ENCODE measurements at regions not wholly inside any gene's neighbourhood (a gene's known extent, or its start where the extent isn't known, plus 50 kb on each side); places are given as distances from the start of the nearest gene placed in this dataset.

DNA sequence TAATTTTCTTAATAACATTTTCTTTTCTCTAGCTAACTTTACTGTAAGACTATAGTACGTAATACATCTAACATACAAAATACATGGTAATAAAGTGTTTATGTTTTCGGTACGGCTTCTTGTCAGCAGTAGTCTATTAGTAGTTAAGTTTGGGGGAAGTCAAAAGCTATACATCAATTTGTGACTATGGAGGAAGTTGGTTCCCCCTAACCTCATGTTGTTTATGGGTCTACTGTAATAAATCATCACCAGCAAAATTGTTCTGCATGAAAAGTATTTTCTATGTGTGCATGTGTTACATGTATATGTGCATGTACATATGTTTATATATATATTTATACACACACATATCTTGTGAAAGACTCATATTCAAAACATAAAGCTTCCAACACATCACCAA lies 303.0 kb downstream of the TRIB2 start:
- no peak overlapping the region for H3K4me3 ChIP-seq (ENCODE audit: insufficient read length, low read depth)
- H3K9me3 ChIP-seq (ENCODE audit: insufficient read depth, low read length): no peaks in the 10 kb centered on the region
- no peaks in the 10 kb centered on the region for H3K27me3 ChIP-seq (ENCODE audit: insufficient read depth, insufficient read length)
- no peak overlapping the region for H3K9ac ChIP-seq (ENCODE audit: insufficient read length, low read depth)
- H3K36me3 ChIP-seq (ENCODE audit: insufficient read depth, insufficient read length, low read length): no peaks in the 10 kb centered on the region
- no peak for TF ChIP-seq SUZ12 (IDR thresholded peaks at IDR 0.05; ENCODE audit: extremely low read depth, insufficient read depth, insufficient read length)
- no peak for TF ChIP-seq YY1 (IDR thresholded peaks at IDR 0.05; ENCODE audit: insufficient read depth, insufficient read length)
- TF ChIP-seq ZNF274 (IDR thresholded peaks at IDR 0.05; ENCODE audit: low read depth, low read length): no peak
- H3K4me1 ChIP-seq (ENCODE audit: insufficient read depth, insufficient read length): no peaks in the 10 kb centered on the region
- no peak for DNase-seq (ENCODE audit: low read depth, low spot score)

DNA sequence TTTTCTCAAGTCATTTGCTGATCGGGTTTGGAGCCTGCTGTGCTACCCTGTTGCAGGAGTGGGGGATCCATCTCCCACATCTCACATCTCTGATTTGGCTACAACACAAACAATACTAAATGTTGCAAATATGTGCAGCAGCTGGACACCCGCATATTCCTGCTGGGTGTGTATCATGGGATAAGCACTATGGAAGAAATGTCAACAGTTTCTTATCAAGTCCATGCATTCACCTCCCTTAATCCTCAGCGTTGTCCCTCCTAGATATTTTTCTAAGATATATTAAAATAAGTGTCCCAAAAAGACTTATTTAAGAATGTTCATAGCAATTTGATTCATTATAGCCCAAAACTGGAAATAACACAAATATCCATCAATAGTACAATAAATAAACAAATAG lies 303.7 kb downstream of the TRIB2 start:
- Histone ChIP-seq H3K9ac (ENCODE audit: insufficient read length, low read depth) (no peak overlapping the region), H3K36me3 (ENCODE audit: insufficient read depth, insufficient read length, low read length) (no peaks in the 10 kb centered on the region), H3K4me1 (ENCODE audit: insufficient read depth, insufficient read length) (no peaks in the 10 kb centered on the region), H3K27me3 (ENCODE audit: insufficient read depth, insufficient read length) (no peaks in the 10 kb centered on the region), H3K9me3 (ENCODE audit: insufficient read depth, low read length) (no peaks in the 10 kb centered on the region), H3K4me3 (ENCODE audit: insufficient read length, low read depth) (no peak overlapping the region)
- DNase-seq (ENCODE audit: low read depth, low spot score): no peak
- TF ChIP-seq SUZ12 (IDR thresholded peaks at IDR 0.05; ENCODE audit: extremely low read depth, insufficient read depth, insufficient read length) (no peak), ZNF274 (IDR thresholded peaks at IDR 0.05; ENCODE audit: low read depth, low read length) (no peak), YY1 (IDR thresholded peaks at IDR 0.05; ENCODE audit: insufficient read depth, insufficient read length) (no peak)

DNA sequence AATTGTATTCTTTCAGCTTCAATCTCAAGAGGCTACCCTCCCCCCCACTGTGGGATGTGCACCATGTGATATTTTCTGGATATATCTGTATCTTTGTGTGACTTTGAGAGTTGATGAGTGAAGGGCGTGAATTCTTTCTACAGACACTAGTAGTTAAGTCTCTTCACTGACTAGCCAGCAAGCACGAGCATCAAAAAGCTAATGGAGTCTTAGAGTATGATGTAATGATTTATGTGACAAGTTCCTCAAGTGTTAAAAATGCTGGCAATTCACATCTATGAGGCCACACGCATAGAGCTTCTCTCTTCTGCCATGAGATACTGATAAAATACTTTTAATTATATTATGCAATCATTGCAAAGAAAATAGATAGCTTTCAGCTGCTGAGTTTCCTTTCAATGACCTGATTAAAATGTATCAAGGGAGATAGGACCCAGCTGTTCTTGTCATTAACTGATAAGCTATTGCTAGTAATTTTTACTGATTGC lies 304.8 kb downstream of the TRIB2 start:
- no peak for DNase-seq (ENCODE audit: low read depth, low spot score)
- Histone ChIP-seq H3K9ac (ENCODE audit: insufficient read length, low read depth) (no peak overlapping the region), H3K27me3 (ENCODE audit: insufficient read depth, insufficient read length) (no peaks in the 10 kb centered on the region), H3K36me3 (ENCODE audit: insufficient read depth, insufficient read length, low read length) (no peaks in the 10 kb centered on the region), H3K4me3 (ENCODE audit: insufficient read length, low read depth) (no peak overlapping the region), H3K4me1 (ENCODE audit: insufficient read depth, insufficient read length) (no peaks in the 10 kb centered on the region), H3K9me3 (ENCODE audit: insufficient read depth, low read length) (no peaks in the 10 kb centered on the region)
- no peak for TF ChIP-seq ZNF274 (IDR thresholded peaks at IDR 0.05; ENCODE audit: low read depth, low read length)
- TF ChIP-seq YY1 (IDR thresholded peaks at IDR 0.05; ENCODE audit: insufficient read depth, insufficient read length): no peak
- no peak for TF ChIP-seq SUZ12 (IDR thresholded peaks at IDR 0.05; ENCODE audit: extremely low read depth, insufficient read depth, insufficient read length)

DNA sequence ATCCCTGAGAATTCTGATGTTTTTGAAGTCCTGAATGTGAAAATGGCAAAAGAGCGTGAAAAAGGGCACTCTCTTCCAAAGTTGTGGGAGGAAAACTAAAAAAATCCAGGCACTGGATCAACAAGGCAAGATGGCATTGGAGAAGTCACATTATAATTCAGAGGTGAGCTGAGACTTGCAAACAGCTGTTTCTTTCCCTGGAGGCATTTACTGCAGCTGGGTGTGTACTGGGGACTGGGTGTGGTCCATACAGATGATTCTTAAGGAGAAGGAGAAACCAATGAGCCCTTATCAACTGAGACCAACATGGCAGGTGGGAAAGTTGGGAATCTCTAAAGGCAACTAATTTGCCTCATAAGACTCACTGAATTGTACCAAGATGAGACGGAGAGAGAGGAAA lies 313.9 kb downstream of the TRIB2 start:
- Histone ChIP-seq H3K36me3 (ENCODE audit: insufficient read depth, insufficient read length, low read length) (no peaks in the 10 kb centered on the region), H3K4me1 (ENCODE audit: insufficient read depth, insufficient read length) (no peaks in the 10 kb centered on the region), H3K9me3 (ENCODE audit: insufficient read depth, low read length) (no peaks in the 10 kb centered on the region), H3K4me3 (ENCODE audit: insufficient read length, low read depth) (no peak overlapping the region), H3K27me3 (ENCODE audit: insufficient read depth, insufficient read length) (no peaks in the 10 kb centered on the region), H3K9ac (ENCODE audit: insufficient read length, low read depth) (no peak overlapping the region)
- no peak for TF ChIP-seq YY1 (IDR thresholded peaks at IDR 0.05; ENCODE audit: insufficient read depth, insufficient read length)
- no peak for TF ChIP-seq ZNF274 (IDR thresholded peaks at IDR 0.05; ENCODE audit: low read depth, low read length)
- no peak for TF ChIP-seq SUZ12 (IDR thresholded peaks at IDR 0.05; ENCODE audit: extremely low read depth, insufficient read depth, insufficient read length)
- DNase-seq (ENCODE audit: low read depth, low spot score): no peak

DNA sequence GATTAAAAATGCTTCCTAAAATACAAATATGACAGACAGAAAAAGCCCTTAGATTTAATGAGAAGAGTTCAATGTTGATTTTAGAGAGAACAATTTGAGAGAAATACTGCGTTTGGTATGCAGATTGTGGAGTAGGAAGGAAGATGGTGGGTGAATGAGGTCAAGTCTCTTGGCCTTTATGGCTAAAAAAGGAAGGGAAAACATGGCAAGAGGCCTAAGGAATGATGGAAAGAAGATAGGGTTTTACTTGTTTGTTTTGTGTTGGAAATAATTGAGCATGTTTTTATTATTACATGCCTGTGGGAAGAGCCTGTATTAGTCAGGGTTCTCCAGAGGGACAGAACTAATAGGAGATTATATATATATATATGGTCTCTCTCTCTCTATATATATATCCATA lies 318.1 kb downstream of the TRIB2 start:
- Histone ChIP-seq H3K4me1 (ENCODE audit: insufficient read depth, insufficient read length) (no peaks in the 10 kb centered on the region), H3K36me3 (ENCODE audit: insufficient read depth, insufficient read length, low read length) (no peaks in the 10 kb centered on the region), H3K9ac (ENCODE audit: insufficient read length, low read depth) (no peak overlapping the region), H3K27me3 (ENCODE audit: insufficient read depth, insufficient read length) (no peaks in the 10 kb centered on the region), H3K9me3 (ENCODE audit: insufficient read depth, low read length) (no peaks in the 10 kb centered on the region), H3K4me3 (ENCODE audit: insufficient read length, low read depth) (no peak overlapping the region)
- DNase-seq (ENCODE audit: low read depth, low spot score): no peak
- TF ChIP-seq SUZ12 (IDR thresholded peaks at IDR 0.05; ENCODE audit: extremely low read depth, insufficient read depth, insufficient read length) (no peak), YY1 (IDR thresholded peaks at IDR 0.05; ENCODE audit: insufficient read depth, insufficient read length) (no peak), ZNF274 (IDR thresholded peaks at IDR 0.05; ENCODE audit: low read depth, low read length) (no peak)

DNA sequence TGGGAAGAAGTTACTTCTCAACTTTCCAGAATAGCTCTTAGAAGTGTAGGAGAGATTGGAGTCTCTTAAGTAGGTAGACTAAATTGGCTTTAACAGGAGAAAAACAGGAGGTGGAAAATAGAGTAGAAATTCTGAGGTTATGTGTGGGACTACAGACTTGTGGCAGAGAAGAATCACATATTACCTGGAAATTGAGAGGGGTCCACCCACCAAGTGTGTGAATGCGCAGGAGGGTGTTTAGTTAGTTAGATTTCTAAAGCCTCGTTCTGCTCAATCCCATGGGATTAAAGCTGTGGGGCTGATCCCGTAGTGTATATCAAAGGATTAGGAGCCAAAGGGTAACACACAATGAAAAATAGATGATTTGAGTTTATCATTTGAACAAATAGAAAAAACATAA lies 319.1 kb downstream of the TRIB2 start:
- TF ChIP-seq SUZ12 (IDR thresholded peaks at IDR 0.05; ENCODE audit: extremely low read depth, insufficient read depth, insufficient read length): no peak
- TF ChIP-seq YY1 (IDR thresholded peaks at IDR 0.05; ENCODE audit: insufficient read depth, insufficient read length): no peak
- TF ChIP-seq ZNF274 (IDR thresholded peaks at IDR 0.05; ENCODE audit: low read depth, low read length): no peak
- H3K9me3 ChIP-seq (ENCODE audit: insufficient read depth, low read length): no peaks in the 10 kb centered on the region
- no peaks in the 10 kb centered on the region for H3K36me3 ChIP-seq (ENCODE audit: insufficient read depth, insufficient read length, low read length)
- H3K4me1 ChIP-seq (ENCODE audit: insufficient read depth, insufficient read length): no peaks in the 10 kb centered on the region
- no peak overlapping the region for H3K9ac ChIP-seq (ENCODE audit: insufficient read length, low read depth)
- H3K27me3 ChIP-seq (ENCODE audit: insufficient read depth, insufficient read length): no peaks in the 10 kb centered on the region
- no peak for DNase-seq (ENCODE audit: low read depth, low spot score)
- no peak overlapping the region for H3K4me3 ChIP-seq (ENCODE audit: insufficient read length, low read depth)

DNA sequence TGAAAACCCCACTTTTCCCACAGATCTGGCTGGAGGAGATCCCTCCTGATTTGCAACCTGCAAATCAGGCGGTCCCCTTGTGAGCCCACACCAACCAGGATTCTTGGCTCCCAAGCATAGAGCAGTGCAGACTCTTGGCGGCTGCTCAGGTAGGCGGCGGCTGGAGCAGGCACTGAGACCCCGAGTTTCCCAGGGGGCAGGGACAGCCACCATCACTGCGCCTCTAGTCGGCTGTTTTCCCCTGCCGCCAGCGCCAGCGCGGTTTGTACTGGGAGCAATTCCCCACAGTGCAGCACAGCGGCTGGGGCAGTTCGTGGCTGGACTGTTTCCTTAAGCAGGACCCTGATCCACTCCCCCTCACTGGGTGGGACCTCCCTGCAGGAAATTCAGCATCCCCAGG lies 323.3 kb downstream of the TRIB2 start:
- no peak for TF ChIP-seq YY1 (IDR thresholded peaks at IDR 0.05; ENCODE audit: insufficient read depth, insufficient read length)
- TF ChIP-seq SUZ12 (IDR thresholded peaks at IDR 0.05; ENCODE audit: extremely low read depth, insufficient read depth, insufficient read length): no peak
- no peak for TF ChIP-seq ZNF274 (IDR thresholded peaks at IDR 0.05; ENCODE audit: low read depth, low read length)
- Histone ChIP-seq H3K9ac (ENCODE audit: insufficient read length, low read depth) (no peak overlapping the region), H3K36me3 (ENCODE audit: insufficient read depth, insufficient read length, low read length) (no peaks in the 10 kb centered on the region), H3K4me1 (ENCODE audit: insufficient read depth, insufficient read length) (no peaks in the 10 kb centered on the region), H3K27me3 (ENCODE audit: insufficient read depth, insufficient read length) (no peaks in the 10 kb centered on the region), H3K4me3 (ENCODE audit: insufficient read length, low read depth) (no peak overlapping the region), H3K9me3 (ENCODE audit: insufficient read depth, low read length) (no peaks in the 10 kb centered on the region)
- no peak for DNase-seq (ENCODE audit: low read depth, low spot score)

All from NT2/D1 (cell line).